SK-N-MC (cell line): ENCODE measurements at regions not wholly inside any gene's neighbourhood (a gene's known extent, or its start where the extent isn't known, plus 50 kb on each side); places are given as distances from the start of the nearest gene placed in this dataset.

Experiments used
- DNase-seq: peaks from one replicate; pipeline ENCODE4 v3.0.0-alpha.2; 2011; ENCODE audit warnings: low read depth, low spot score
- H3K27ac ChIP-seq: fragments of 200-600 bp; sonication (generic); 2 replicates; pipeline ENCODE4 v1.5.1; 2016; ENCODE audit warnings: mixed run types
- H3K36me3 ChIP-seq: fragments of 200-600 bp; sonication (generic); 2 replicates; pipeline ENCODE4 v1.6.1; 2017; ENCODE audit warnings: antibody characterized with exemption, low read length, mixed read lengths; ENCODE audit not compliant: insufficient read depth
- H3K4me3 ChIP-seq: fragments of 200-600 bp; sonication (generic); 2 replicates; pipeline ENCODE4 v1.5.1; 2016
- H3K9ac ChIP-seq: fragments of 200-600 bp; sonication (generic); 2 replicates; pipeline ENCODE4 v1.8.0; 2017; ENCODE audit warnings: mixed run types, mixed read lengths; ENCODE audit not compliant: insufficient read length
- H3K9me3 ChIP-seq: fragments of 200-600 bp; sonication (generic); 2 replicates; pipeline ENCODE4 v1.6.1; 2017; ENCODE audit warnings: low read depth, mild to moderate bottlenecking, antibody characterized with exemption, low read length, moderate library complexity, mixed read lengths
- EZH2 ChIP-seq: fragments of 200-600 bp; sonication (generic); IDR thresholded peaks from one replicate; pipeline ENCODE4 v1.6.1; 2017; ENCODE audit warnings: antibody characterized with exemption
- FOXP2 ChIP-seq: optimal IDR thresholded peaks from 2 replicates; pipeline ENCODE3; 2011; ENCODE audit warnings: mild to moderate bottlenecking, moderate library complexity; ENCODE audit not compliant: insufficient read depth; ENCODE audit errors: extremely low read length, control extremely low read depth
- POLR2AphosphoS5 ChIP-seq: IDR thresholded peaks from 2 replicates; pipeline ENCODE4 v1.6.1; 2012; ENCODE audit warnings: mild to moderate bottlenecking, low read depth, low read length, borderline replicate concordance

DNA sequence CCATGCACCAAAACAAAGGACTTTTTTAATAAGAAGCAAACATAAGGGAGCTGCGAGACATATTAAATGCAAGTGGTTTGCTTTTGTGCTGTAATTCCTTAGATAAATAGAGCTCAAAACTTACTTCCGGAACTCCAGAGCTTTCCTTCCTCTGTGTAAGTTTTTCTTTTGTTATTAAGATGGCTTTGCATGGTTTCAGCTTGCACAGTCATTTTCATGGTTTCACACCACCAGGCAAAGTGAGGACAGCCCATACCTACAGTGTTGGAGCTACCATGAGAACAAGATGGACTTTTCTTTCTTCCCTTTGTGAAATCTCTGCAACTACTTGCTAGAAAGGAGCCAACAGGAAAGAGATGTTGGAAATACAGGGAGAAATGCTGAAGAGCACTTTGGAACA lies 368.0 kb downstream of the SETD4 start:
- no peaks in the 10 kb centered on the region for H3K36me3 ChIP-seq

GRCh38 chr21:35690436-35690835 lies 369.9 kb downstream of the SETD4 start:
- H3K9ac ChIP-seq, result no peak overlapping the region
- TF ChIP-seq FOXP2 (no peak), EZH2 (no peak)
- H3K36me3 ChIP-seq, result no peaks in the 10 kb centered on the region
- H3K4me3 ChIP-seq, result no peak overlapping the region
- no peaks in the 10 kb centered on the region for H3K9me3 ChIP-seq
- no peak for DNase-seq
- H3K27ac ChIP-seq, result no peak overlapping the region

More for the DNA sequence above, 368.0 kb downstream of the SETD4 start:
- H3K9me3 ChIP-seq, result no peaks in the 10 kb centered on the region
- TF ChIP-seq POLR2AphosphoS5 (no peak), EZH2 (no peak), FOXP2 (no peak)
- no peak overlapping the region for H3K27ac ChIP-seq
- DNase-seq, result no peak
- no peak overlapping the region for H3K9ac ChIP-seq
- H3K4me3 ChIP-seq, result no peak overlapping the region

DNA sequence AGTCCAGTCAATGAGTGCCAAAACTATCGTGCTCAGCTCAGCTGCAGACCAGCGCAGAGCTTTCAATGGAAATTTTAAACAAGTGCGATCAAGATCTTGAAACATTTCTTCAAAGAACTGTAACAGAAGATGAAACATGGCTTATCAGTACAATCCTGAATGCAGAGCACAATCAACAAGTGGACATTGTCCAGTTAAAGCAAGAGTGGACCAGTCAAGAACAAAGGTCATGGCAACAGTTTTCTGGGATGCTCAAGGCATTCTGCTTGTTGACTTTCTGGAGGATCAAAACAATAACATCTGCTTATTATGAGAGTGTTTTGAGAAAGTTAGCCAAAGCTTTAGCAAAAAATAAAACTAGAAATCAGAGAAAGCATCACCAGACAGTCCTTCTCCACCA lies 374.2 kb downstream of the SETD4 start:
- no peak overlapping the region for H3K27ac ChIP-seq
- no peak for DNase-seq
- no peak overlapping the region for H3K9ac ChIP-seq
- H3K9me3 ChIP-seq, result no peaks in the 10 kb centered on the region
- TF ChIP-seq POLR2AphosphoS5 (no peak), EZH2 (no peak), FOXP2 (no peak)
- H3K36me3 ChIP-seq, result no peaks in the 10 kb centered on the region
- no peak overlapping the region for H3K4me3 ChIP-seq

DNA sequence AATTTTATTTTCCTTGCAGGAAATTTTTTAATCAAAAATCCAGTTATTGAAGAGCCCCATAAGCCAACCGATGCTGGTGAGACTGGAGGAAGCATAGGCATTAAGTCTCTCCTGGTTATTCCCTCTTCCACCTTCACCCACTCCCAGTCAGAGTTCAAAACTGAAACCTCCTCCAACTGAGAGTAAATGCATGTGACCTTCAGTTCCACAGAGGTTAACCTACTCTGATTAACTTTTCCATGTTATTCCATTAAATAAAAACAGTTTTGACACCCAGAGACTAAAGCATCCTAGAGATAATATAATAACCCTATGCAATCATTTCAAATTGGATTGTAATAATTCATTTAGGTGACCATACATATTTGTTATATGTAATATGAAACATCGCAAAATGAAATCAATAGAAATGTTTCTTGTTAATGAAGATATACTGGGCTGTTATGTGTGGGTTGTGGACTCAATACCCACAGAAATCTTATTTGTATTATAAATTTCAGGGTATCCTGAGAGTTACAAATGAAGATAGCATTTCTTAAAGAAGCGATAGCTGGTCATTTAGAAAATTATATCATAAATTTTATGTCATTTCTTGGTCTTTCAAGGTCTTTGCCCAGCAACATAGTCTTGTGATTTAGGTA lies 376.5 kb downstream of the SETD4 start:
- no peaks in the 10 kb centered on the region for H3K9me3 ChIP-seq
- H3K9ac ChIP-seq, result no peak overlapping the region
- no peak for DNase-seq
- no peak overlapping the region for H3K4me3 ChIP-seq
- H3K36me3 ChIP-seq, result no peaks in the 10 kb centered on the region
- no peak overlapping the region for H3K27ac ChIP-seq
- TF ChIP-seq POLR2AphosphoS5 (no peak), FOXP2 (no peak), EZH2 (no peak)

DNA sequence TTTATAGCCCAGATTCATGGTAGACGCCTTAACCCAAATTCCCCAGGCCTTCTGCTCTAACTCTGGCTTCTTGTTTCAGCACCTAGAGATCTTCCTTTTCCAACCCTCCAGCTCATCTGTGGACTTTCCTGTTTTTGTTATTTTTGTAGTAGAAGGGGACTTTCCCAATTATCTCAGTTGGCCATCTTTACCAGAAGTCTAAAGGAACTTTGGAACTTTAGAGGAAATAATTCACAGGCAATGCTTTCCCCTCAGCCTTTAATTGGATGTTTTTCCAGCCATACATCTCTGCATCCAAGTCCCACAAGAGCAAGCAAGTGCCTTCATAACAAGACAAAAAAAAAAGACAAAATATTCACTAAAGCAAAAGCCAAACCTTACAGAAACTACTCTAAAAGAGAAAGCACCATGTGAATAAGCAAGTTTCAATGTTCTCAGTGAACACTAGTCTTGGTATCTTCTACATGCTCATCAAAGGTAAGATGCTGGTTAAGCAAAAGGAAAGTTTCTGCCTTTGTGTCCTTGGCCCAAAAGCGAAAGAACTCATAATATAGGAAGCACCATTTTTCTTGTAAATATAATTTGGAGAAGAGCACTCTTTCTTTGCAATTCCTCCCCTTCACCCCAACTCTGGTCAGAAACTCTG lies 377.3 kb downstream of the SETD4 start:
- H3K9me3 ChIP-seq, result no peaks in the 10 kb centered on the region
- no peak for DNase-seq
- no peaks in the 10 kb centered on the region for H3K36me3 ChIP-seq
- no peak overlapping the region for H3K27ac ChIP-seq
- no peak overlapping the region for H3K4me3 ChIP-seq
- no peak for TF ChIP-seq POLR2AphosphoS5
- no peak for TF ChIP-seq EZH2
- no peak for TF ChIP-seq FOXP2
- H3K9ac ChIP-seq, result no peak overlapping the region

DNA sequence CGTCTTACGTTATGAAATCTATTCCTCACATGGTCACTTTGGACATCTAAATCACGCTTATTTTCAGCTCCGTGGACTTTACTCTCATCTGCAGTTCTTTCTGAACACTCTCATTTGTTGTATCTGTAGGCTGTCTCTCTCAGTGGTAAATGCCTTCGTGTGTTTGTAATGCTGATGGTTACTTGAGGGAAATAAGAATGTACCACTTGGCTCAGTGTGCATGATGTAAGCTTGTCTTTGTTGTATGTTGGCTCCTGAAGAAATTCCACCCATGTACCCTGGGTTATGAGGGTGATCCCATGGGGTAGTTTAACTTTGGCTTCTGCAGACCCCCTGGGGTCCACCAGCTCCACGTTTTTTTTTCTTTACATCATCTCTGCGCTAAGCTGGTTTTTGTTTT lies 378.4 kb downstream of the SETD4 start:
- DNase-seq, result no peak
- Histone ChIP-seq H3K27ac (no peak overlapping the region), H3K4me3 (no peak overlapping the region), H3K9me3 (no peaks in the 10 kb centered on the region), H3K36me3 (no peaks in the 10 kb centered on the region), H3K9ac (no peak overlapping the region)
- TF ChIP-seq POLR2AphosphoS5, result no peak
- TF ChIP-seq FOXP2, result no peak
- TF ChIP-seq EZH2, result no peak

DNA sequence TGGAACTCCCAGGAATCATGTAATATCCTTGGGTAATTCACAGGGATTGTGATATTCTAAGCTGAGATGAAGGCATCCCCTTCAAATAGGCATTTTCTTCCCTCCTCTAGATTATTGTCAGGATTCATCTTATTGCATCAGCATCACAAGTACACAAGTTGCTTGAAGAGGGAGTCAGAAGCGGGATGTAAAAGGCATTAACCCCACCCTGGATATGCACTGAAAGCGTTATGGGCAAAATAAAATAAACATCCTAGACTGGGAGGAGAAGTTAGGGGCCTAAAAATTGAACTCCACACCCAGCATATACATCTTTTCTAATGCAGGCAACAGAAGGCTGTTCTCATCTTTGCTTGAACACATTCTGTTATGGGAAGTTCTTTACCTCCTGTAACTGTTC lies 381.2 kb downstream of the SETD4 start:
- Histone ChIP-seq H3K27ac (no peak overlapping the region), H3K9ac (no peak overlapping the region), H3K4me3 (no peak overlapping the region), H3K9me3 (no peaks in the 10 kb centered on the region), H3K36me3 (no peaks in the 10 kb centered on the region)
- TF ChIP-seq POLR2AphosphoS5 (no peak), EZH2 (no peak), FOXP2 (no peak)
- no peak for DNase-seq

GRCh38 chr21:35678393-35678792 lies 381.9 kb downstream of the SETD4 start:
- Histone ChIP-seq H3K9me3 (no peaks in the 10 kb centered on the region), H3K4me3 (no peak overlapping the region), H3K9ac (no peak overlapping the region), H3K36me3 (no peaks in the 10 kb centered on the region), H3K27ac (no peak overlapping the region)
- no peak for TF ChIP-seq EZH2
- no peak for TF ChIP-seq POLR2AphosphoS5
- no peak for TF ChIP-seq FOXP2
- DNase-seq, result no peak

DNA sequence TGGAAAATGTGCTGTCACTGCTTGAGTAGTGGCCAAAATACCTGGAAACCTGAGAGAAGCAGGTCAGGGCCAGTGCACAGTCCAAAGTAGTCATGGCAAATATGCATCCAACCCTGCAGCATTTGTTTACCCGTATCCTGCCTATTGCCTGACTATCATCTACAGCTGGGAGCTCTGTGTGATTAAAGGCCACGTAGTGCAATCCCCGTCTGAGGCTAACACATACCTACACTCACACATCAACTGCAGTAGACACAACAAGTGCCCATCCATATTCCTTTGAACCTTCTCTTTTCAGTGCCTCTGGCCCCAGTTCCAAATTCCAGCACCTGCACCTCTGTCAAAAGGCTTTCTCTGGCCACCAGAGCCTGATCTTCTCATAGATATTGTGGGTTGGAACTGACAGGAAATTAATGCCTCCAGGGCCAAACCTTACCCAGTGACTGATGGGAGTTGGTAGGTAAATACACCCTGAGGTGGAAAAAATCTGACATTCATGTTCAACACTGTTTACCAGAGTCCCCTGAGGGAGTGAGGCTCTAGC lies 383.0 kb downstream of the SETD4 start:
- Histone ChIP-seq H3K4me3 (no peak overlapping the region), H3K36me3 (no peaks in the 10 kb centered on the region), H3K9ac (no peak overlapping the region), H3K9me3 (no peaks in the 10 kb centered on the region), H3K27ac (no peak overlapping the region)
- DNase-seq, result no peak
- TF ChIP-seq FOXP2 (no peak), POLR2AphosphoS5 (no peak), EZH2 (no peak)
